ENCODE measurements at regions not wholly inside any gene's neighbourhood (a gene's known extent, or its start where the extent isn't known, plus 50 kb on each side); places are given as distances from the start of the nearest gene placed in this dataset.

GRCh38 chr1:228891272-228892034, 156.2 kb downstream of the RHOU start:
- TF ChIP-seq CTCF (conservative IDR thresholded peaks at IDR 0.05) (no peak), ZFX (IDR thresholded peaks at IDR 0.05) (no peak)

Data from C4-2B (cell line).